GM12878 (cell line): ENCODE measurements at regions not wholly inside any gene's neighbourhood (a gene's known extent, or its start where the extent isn't known, plus 50 kb on each side); places are given as distances from the start of the nearest gene placed in this dataset.

Experiments
- ATAC-seq: fragments of 200-7000 bp; cut with Tn5 transposase; 3 replicates; pipeline ENCODE4 v1.9.1; 2020; ENCODE audit warnings: mild to moderate bottlenecking, moderate library complexity
- BruUV-seq: library from RNA; stranded (reverse); fragments of 400-500 nt; replicated peaks from 2 replicates; lab custom pipeline; 2021; lab: Mats Ljungman, UMichigan
- CTCF ChIA-PET: fragments of 300-600 bp; sonication (Branson Sonifier 250); formaldehyde crosslinking; extraction: SDS; loops from one replicate; lab custom pipeline; 2021; ENCODE audit warnings: inconsistent platforms; lab: Yijun Ruan, JAX
- POLR2A ChIA-PET: fragments of 350-600 bp; formaldehyde crosslinking; extraction: SDS; loops from one replicate; lab custom pipeline; 2021; ENCODE audit warnings: inconsistent platforms; lab: Charles Lee
- RAD21 ChIA-PET: fragments of 300-600 bp; sonication (Branson Sonifier 250); formaldehyde crosslinking; loops from one replicate; lab custom pipeline; 2023; ENCODE audit warnings: antibody characterized with exemption; ENCODE audit not compliant: unreplicated experiment; lab: Charles Lee
- SMC1A ChIA-PET: fragments of 300-600 bp; sonication (Branson Sonifier 250); formaldehyde crosslinking; loops from one replicate; lab custom pipeline; 2023; ENCODE audit not compliant: unreplicated experiment, uncharacterized antibody; lab: Charles Lee
- DNase-seq: peaks from one replicate; pipeline ENCODE4 v3.0.0-alpha.2; 2011; ENCODE audit warnings: low read depth, low spot score
- FAIRE-seq: peaks from 3 replicates; lab custom pipeline; 2011; peaks lifted over from hg19 to GRCh38; lab: Jason Lieb, UNC
- H2AFZ ChIP-seq: 2 replicates; pipeline ENCODE4 v1.6.0; 2011; ENCODE audit warnings: low read depth, low read length, control low read depth; ENCODE audit not compliant: control insufficient read depth
- H3K27ac ChIP-seq: 2 replicates; pipeline ENCODE4 v1.5.1; 2011; ENCODE audit warnings: control low read depth; ENCODE audit not compliant: control insufficient read depth, insufficient read depth
- H3K27me3 ChIP-seq, 2 experiments: replicated peaks in 1 of 2; 2 replicates each; pipeline versions ENCODE4 v1.6.0 to v1.6.1; 2011; ENCODE audit warnings: low read length in 1 of 2; ENCODE audit not compliant: control insufficient read depth in 2 of 2, insufficient read depth in 2 of 2
- H3K36me3 ChIP-seq, 2 experiments: 2 replicates each; pipeline ENCODE4 v1.5.1; 2011; ENCODE audit warnings: low read length in 1 of 2; ENCODE audit not compliant: control insufficient read depth in 2 of 2, insufficient read depth in 2 of 2
- H3K4me1 ChIP-seq: 2 replicates; pipeline ENCODE4 v1.6.1; 2011; ENCODE audit warnings: mild to moderate bottlenecking, low read length, moderate library complexity, mixed read lengths; ENCODE audit not compliant: control insufficient read depth, insufficient read depth
- H3K4me2 ChIP-seq: 2 replicates; pipeline ENCODE4 v1.6.0; 2011; ENCODE audit warnings: control low read depth; ENCODE audit not compliant: control insufficient read depth, insufficient read depth
- H3K4me3 ChIP-seq: fragments of 200-600 bp; sonication (generic); 2 replicates; pipeline ENCODE4 v1.5.1; 2016
- H3K79me2 ChIP-seq: 2 replicates; pipeline ENCODE4 v1.6.0; 2011; ENCODE audit warnings: low read length; ENCODE audit not compliant: control insufficient read depth, insufficient read depth
- H3K9ac ChIP-seq: 2 replicates; pipeline ENCODE4 v1.8.0; 2011; ENCODE audit warnings: low read length, control low read depth, mixed read lengths; ENCODE audit not compliant: control insufficient read depth, insufficient read depth
- H3K9me3 ChIP-seq: replicated peaks from 3 replicates; pipeline ENCODE4 v1.5.1; 2011; ENCODE audit warnings: mild to moderate bottlenecking, low read length; ENCODE audit not compliant: control insufficient read depth, insufficient read depth
- H4K20me1 ChIP-seq: 2 replicates; pipeline ENCODE4 v1.6.0; 2011; ENCODE audit not compliant: control insufficient read depth, insufficient read depth
- BMI1 ChIP-seq: fragments of 450-650 bp; IDR thresholded peaks from 2 replicates; pipeline ENCODE4 v1.6.1; 2016; ENCODE audit warnings: mild to moderate bottlenecking, moderate library complexity, borderline replicate concordance
- CHD1 ChIP-seq: IDR thresholded peaks from 2 replicates; pipeline ENCODE4 v1.6.1; 2012; ENCODE audit warnings: low read depth, low read length, improper control_type of control experiment
- EGR1 ChIP-seq, 2 experiments: IDR thresholded peaks; 1 replicate in 1 of 2; 2 replicates in 1 of 2; pipeline ENCODE4 v1.6.1; 2011 to 2012; ENCODE audit warnings: low read depth in 2 of 2, low read length in 2 of 2, borderline replicate concordance in 1 of 2, mild to moderate bottlenecking in 1 of 2, moderate library complexity in 1 of 2
- NFIC ChIP-seq: IDR thresholded peaks from 2 replicates; pipeline ENCODE4 v1.6.1; 2012; ENCODE audit warnings: low read depth, mild to moderate bottlenecking, inconsistent platforms, low read length, moderate library complexity
- NFYA ChIP-seq: IDR thresholded peaks from 2 replicates; pipeline ENCODE4 v1.6.1; 2011; ENCODE audit warnings: low read depth, mild to moderate bottlenecking, low read length, improper control_type of control experiment, borderline replicate concordance
- NRF1 ChIP-seq: conservative IDR thresholded peaks from 2 replicates; pipeline ENCODE4 v1.6.1; 2011; ENCODE audit warnings: mild to moderate bottlenecking, low read depth, low read length, improper control_type of control experiment
- ZBED1 ChIP-seq: IDR thresholded peaks from 2 replicates; pipeline ENCODE4 v1.6.1; 2016; ENCODE audit warnings: borderline replicate concordance
- ZNF207 ChIP-seq: fragments of 450-650 bp; IDR thresholded peaks from 2 replicates; pipeline ENCODE4 v1.6.1; 2014; ENCODE audit warnings: antibody characterized with exemption, mild to moderate bottlenecking, borderline replicate concordance
- whole genome bisulfite sequencing: methylation state at CpG from one replicate; pipeline ENCODE4 v1.1.6; 2016; ENCODE audit warnings: low lambda C conversion rate; ENCODE audit not compliant: insufficient replicate concordance, insufficient coverage; ENCODE audit errors: missing lambda C conversion rate; 5-methylcytosine and 5-hydroxymethylcytosine counted together
- in situ Hi-C: fragments of 300-500 bp; cut with MboI; formaldehyde crosslinking; loops from 9 replicates; pipeline ENCODE4 v1.14.3; 2018; ENCODE audit warnings: mixed read lengths
- intact Hi-C: fragments of 100-400 bp; cut with micrococcal nuclease; formaldehyde crosslinking; loops from one replicate; pipeline ENCODE4 v1.14.2; 2022; ENCODE audit not compliant: unreplicated experiment
- TF ChIP-seq, protein P1 (sequence below), 3 experiments: IDR thresholded peaks in 2 of 3; conservative IDR thresholded peaks in 1 of 3; 2 replicates each; pipeline ENCODE4 v1.5.1; 2011; ENCODE audit warnings: low read depth in 3 of 3, low read length in 3 of 3, mild to moderate bottlenecking in 3 of 3, control low read depth in 2 of 3, moderate library complexity in 2 of 3, inconsistent platforms in 1 of 3, mixed read lengths in 1 of 3; ENCODE audit not compliant: control insufficient read depth in 2 of 3, insufficient read depth in 1 of 3; ENCODE audit errors: extremely low read depth in 1 of 3
- TF ChIP-seq, protein P2 (sequence below): fragments of 450-650 bp; IDR thresholded peaks from 2 replicates; pipeline ENCODE4 v1.6.1; 2017; ENCODE audit warnings: mild to moderate bottlenecking, moderate library complexity
- TF ChIP-seq, protein P3 (sequence below): fragments of 450-650 bp; conservative IDR thresholded peaks from 2 replicates; pipeline ENCODE4 v1.6.1; 2017; ENCODE audit warnings: mild to moderate bottlenecking, moderate library complexity
- TF ChIP-seq, protein P4 (sequence below): fragments of 450-650 bp; IDR thresholded peaks from 2 replicates; pipeline ENCODE4 v1.6.1; 2016; ENCODE audit warnings: mild to moderate bottlenecking
- TF ChIP-seq, protein P5 (sequence below): IDR thresholded peaks from 2 replicates; pipeline ENCODE4 v1.6.1; 2012; ENCODE audit warnings: low read depth, low read length, improper control_type of control experiment

DNA sequence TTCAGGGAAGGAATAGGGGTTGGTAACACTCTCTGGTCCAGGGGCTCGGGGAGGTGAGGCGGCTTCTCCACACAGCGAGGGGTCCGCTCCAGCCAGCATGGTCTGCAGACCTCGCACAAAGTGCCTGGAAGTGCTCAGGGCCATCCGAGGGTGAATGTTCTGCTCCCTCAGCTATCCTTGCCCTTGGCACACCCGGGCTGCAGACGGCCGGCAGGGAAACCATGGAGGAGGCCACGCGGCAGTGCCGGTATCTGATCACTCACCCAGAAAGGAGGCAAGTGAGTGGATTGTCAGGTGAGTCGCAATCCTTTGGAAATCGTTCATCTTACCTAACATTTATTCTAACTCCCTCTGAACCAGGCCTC lies 62.0 kb downstream of the DLL1 start:
- Histone ChIP-seq H3K9me3 (no peaks in the 10 kb centered on the region), H3K27ac (no peak overlapping the region), H4K20me1 (0 out of 2 replicates have a peak, but pooled peaks cover 2% of the 10 kb centered on the region), H3K4me2 (no peak overlapping the region), H3K9ac (no peak overlapping the region), H3K79me2 (no peaks in the 10 kb centered on the region), H3K27me3 (no peaks in the 10 kb centered on the region), H3K4me3 (no peak overlapping the region), H3K36me3 (no peaks in the 10 kb centered on the region), H2AFZ (no peak overlapping the region), H3K4me1 (no peaks in the 10 kb centered on the region)
- RAD21 ChIA-PET: no interaction called here
- POLR2A ChIA-PET: no interaction called here
- in situ Hi-C loops (no loop called here), intact Hi-C loops (no loop called here)
- BruUV-seq: no TSS peak
- SMC1A ChIA-PET: no interaction called here
- DNase-seq: no peak
- ATAC-seq: no peak
- 45% methylated on average over 14 of the region's 14 CpGs for WGBS
- FAIRE-seq: no peak
- CTCF ChIA-PET: no interaction called here
- TF ChIP-seq, protein P1, sequence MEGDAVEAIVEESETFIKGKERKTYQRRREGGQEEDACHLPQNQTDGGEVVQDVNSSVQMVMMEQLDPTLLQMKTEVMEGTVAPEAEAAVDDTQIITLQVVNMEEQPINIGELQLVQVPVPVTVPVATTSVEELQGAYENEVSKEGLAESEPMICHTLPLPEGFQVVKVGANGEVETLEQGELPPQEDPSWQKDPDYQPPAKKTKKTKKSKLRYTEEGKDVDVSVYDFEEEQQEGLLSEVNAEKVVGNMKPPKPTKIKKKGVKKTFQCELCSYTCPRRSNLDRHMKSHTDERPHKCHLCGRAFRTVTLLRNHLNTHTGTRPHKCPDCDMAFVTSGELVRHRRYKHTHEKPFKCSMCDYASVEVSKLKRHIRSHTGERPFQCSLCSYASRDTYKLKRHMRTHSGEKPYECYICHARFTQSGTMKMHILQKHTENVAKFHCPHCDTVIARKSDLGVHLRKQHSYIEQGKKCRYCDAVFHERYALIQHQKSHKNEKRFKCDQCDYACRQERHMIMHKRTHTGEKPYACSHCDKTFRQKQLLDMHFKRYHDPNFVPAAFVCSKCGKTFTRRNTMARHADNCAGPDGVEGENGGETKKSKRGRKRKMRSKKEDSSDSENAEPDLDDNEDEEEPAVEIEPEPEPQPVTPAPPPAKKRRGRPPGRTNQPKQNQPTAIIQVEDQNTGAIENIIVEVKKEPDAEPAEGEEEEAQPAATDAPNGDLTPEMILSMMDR (IDR thresholded peaks at IDR 0.05 in 2 of 3, conservative IDR thresholded peaks at IDR 0.05 in 1 of 3; ENCODE audit: control insufficient read depth in 2 of 3, extremely low read depth in 1 of 3, insufficient read depth in 1 of 3, low read depth in 3 of 3, low read length in 3 of 3): no peak
- TF ChIP-seq ZBED1 (no peak), EGR1 (IDR thresholded peaks at IDR 0.05; ENCODE audit: borderline replicate concordance in 1 of 2, low read depth in 2 of 2, low read length in 2 of 2) (no peak), CHD1 (no peak), NFYA (no peak), NRF1 (no peak), NFIC (no peak), BMI1 (no peak), ZNF207 (no peak)
- TF ChIP-seq, protein P2, sequence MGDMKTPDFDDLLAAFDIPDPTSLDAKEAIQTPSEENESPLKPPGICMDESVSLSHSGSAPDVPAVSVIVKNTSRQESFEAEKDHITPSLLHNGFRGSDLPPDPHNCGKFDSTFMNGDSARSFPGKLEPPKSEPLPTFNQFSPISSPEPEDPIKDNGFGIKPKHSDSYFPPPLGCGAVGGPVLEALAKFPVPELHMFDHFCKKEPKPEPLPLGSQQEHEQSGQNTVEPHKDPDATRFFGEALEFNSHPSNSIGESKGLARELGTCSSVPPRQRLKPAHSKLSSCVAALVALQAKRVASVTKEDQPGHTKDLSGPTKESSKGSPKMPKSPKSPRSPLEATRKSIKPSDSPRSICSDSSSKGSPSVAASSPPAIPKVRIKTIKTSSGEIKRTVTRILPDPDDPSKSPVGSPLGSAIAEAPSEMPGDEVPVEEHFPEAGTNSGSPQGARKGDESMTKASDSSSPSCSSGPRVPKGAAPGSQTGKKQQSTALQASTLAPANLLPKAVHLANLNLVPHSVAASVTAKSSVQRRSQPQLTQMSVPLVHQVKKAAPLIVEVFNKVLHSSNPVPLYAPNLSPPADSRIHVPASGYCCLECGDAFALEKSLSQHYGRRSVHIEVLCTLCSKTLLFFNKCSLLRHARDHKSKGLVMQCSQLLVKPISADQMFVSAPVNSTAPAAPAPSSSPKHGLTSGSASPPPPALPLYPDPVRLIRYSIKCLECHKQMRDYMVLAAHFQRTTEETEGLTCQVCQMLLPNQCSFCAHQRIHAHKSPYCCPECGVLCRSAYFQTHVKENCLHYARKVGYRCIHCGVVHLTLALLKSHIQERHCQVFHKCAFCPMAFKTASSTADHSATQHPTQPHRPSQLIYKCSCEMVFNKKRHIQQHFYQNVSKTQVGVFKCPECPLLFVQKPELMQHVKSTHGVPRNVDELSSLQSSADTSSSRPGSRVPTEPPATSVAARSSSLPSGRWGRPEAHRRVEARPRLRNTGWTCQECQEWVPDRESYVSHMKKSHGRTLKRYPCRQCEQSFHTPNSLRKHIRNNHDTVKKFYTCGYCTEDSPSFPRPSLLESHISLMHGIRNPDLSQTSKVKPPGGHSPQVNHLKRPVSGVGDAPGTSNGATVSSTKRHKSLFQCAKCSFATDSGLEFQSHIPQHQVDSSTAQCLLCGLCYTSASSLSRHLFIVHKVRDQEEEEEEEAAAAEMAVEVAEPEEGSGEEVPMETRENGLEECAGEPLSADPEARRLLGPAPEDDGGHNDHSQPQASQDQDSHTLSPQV: no peak
- TF ChIP-seq, protein P3, sequence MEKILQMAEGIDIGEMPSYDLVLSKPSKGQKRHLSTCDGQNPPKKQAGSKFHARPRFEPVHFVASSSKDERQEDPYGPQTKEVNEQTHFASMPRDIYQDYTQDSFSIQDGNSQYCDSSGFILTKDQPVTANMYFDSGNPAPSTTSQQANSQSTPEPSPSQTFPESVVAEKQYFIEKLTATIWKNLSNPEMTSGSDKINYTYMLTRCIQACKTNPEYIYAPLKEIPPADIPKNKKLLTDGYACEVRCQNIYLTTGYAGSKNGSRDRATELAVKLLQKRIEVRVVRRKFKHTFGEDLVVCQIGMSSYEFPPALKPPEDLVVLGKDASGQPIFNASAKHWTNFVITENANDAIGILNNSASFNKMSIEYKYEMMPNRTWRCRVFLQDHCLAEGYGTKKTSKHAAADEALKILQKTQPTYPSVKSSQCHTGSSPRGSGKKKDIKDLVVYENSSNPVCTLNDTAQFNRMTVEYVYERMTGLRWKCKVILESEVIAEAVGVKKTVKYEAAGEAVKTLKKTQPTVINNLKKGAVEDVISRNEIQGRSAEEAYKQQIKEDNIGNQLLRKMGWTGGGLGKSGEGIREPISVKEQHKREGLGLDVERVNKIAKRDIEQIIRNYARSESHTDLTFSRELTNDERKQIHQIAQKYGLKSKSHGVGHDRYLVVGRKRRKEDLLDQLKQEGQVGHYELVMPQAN: no peak
- TF ChIP-seq, protein P4, sequence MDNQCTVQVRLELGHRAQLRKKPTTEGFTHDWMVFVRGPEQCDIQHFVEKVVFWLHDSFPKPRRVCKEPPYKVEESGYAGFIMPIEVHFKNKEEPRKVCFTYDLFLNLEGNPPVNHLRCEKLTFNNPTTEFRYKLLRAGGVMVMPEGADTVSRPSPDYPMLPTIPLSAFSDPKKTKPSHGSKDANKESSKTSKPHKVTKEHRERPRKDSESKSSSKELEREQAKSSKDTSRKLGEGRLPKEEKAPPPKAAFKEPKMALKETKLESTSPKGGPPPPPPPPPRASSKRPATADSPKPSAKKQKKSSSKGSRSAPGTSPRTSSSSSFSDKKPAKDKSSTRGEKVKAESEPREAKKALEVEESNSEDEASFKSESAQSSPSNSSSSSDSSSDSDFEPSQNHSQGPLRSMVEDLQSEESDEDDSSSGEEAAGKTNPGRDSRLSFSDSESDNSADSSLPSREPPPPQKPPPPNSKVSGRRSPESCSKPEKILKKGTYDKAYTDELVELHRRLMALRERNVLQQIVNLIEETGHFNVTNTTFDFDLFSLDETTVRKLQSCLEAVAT: no peak
- TF ChIP-seq, protein P5, sequence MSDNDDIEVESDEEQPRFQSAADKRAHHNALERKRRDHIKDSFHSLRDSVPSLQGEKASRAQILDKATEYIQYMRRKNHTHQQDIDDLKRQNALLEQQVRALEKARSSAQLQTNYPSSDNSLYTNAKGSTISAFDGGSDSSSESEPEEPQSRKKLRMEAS: no peak
